ENCODE measurements at regions not wholly inside any gene's neighbourhood (a gene's known extent, or its start where the extent isn't known, plus 50 kb on each side); places are given as distances from the start of the nearest gene placed in this dataset.

DNA sequence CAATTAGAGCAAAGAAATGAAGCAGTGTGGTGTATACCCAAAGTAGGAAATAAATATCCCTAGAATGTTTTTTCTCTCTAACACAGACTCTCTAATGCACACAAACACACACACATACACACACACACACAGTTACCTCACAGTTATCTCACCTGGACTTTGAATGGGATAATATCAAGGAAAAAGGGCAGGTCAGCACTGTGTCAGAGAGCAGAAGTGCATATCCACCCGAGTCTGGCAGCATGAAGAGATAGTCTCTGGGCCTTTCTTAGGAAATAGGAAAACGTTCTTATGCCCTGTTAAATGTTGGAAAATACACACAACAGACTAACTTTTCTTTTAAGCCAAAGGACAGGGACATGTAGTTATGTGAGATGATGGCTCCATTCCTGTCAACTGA lies 162.0 kb downstream of the COL6A3 start:
- H3K4me3 ChIP-seq (ENCODE audit: low read depth, low read length) = no peak overlapping the region
- TF ChIP-seq, protein P1, sequence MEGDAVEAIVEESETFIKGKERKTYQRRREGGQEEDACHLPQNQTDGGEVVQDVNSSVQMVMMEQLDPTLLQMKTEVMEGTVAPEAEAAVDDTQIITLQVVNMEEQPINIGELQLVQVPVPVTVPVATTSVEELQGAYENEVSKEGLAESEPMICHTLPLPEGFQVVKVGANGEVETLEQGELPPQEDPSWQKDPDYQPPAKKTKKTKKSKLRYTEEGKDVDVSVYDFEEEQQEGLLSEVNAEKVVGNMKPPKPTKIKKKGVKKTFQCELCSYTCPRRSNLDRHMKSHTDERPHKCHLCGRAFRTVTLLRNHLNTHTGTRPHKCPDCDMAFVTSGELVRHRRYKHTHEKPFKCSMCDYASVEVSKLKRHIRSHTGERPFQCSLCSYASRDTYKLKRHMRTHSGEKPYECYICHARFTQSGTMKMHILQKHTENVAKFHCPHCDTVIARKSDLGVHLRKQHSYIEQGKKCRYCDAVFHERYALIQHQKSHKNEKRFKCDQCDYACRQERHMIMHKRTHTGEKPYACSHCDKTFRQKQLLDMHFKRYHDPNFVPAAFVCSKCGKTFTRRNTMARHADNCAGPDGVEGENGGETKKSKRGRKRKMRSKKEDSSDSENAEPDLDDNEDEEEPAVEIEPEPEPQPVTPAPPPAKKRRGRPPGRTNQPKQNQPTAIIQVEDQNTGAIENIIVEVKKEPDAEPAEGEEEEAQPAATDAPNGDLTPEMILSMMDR (IDR thresholded peaks at IDR 0.05; ENCODE audit: low read depth, low read length, missing control alignments) = no peak
- no peak for DNase-seq (ENCODE audit: low read depth)

DNA sequence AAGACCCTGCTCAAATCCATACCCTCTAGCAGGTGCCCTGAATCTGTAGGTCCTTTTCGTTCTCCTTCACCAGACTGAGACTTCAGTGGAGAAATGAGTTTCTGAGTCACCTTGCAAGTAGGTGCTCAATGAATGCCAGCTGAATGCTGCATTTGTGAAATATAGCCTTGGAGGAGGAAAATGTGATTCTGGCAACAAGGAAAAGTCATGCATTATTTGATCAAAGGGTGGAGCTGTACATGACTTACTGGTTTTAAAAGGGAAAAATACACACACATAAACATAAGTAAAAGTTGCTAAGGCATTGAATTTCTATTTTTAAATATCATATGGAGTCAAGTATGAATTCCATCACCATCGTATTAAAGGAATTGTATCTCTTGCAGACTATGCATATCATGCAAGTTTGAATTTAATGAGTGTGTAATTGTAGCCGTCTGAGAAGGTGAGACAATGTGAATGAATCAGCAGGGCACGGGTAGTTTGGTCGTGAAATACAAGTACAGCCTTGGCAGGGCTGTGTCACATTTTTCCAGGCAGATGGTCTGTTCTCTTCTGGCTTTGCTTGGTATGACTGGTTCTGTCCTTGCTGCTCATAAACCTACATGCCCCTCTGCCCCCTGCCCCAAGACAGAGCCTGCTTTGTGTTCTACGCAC lies 160.8 kb downstream of the COL6A3 start:
- TF ChIP-seq, protein P1 (IDR thresholded peaks at IDR 0.05; ENCODE audit: low read depth, low read length, missing control alignments) = no peak

DNA sequence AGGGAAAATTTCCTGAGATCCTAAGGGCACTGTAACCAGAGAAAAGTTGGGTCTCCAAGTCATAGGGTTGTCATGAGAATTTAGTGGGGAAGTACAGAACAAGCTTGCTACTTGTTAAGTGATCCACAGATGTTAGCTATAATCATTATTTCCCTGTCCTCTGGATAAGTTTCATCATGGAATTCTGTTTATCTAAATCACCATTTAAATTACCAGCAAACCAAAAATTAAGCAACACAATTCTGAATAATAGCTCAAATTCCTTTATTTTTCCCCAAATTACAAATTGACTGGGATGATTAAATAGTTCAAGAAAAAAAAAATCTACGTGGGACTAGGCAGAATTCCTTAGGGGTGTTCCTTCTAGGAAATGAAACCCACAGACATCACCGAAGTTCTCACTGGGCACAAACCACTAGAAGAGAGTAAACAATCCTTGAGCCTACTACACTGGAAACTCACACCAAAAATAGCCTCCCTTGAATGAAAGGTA lies 159.5 kb downstream of the COL6A3 start:
- H3K4me3 ChIP-seq (ENCODE audit: low read depth, low read length) = no peak overlapping the region
- no peak for DNase-seq (ENCODE audit: low read depth)
- TF ChIP-seq, protein P1 (IDR thresholded peaks at IDR 0.05; ENCODE audit: low read depth, low read length, missing control alignments) = no peak

More for the DNA sequence above, 160.8 kb downstream of the COL6A3 start:
- H3K4me3 ChIP-seq (ENCODE audit: low read depth, low read length) = no peak overlapping the region
- DNase-seq (ENCODE audit: low read depth) = no peak

DNA sequence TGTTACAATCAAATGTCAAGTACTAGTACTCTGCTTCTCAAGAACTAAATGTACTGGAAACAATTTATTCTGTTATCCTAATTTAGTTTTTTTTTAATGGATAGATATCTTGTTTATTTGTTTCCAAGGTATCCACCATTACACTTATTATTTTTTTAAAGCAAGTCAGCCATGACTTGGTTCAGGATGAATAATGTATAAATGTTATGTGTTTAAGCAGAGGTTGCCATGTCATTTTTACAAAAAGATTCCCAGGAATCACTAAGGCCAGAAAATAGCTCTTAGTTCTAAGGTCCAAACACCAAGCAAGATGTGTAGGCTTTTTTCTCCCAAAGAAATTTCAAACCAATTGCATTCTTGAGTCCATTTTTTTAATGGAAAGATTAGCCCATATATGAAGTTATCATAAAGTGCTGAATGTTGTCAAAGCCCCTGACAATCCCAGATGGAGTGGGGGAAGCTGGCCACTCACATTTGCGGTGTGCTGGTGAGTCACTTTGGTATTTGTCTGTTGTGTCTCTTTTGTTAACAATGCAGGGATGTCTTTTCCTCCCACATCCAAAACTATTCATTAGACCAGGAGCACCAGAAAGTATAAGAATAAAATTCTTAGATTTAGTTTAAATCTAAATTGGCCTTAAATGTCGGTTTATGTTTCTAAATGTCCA lies 158.9 kb downstream of the COL6A3 start:
- no peak for DNase-seq (ENCODE audit: low read depth)
- H3K4me3 ChIP-seq (ENCODE audit: low read depth, low read length) = no peak overlapping the region
- TF ChIP-seq, protein P1 (IDR thresholded peaks at IDR 0.05; ENCODE audit: low read depth, low read length, missing control alignments) = no peak

DNA sequence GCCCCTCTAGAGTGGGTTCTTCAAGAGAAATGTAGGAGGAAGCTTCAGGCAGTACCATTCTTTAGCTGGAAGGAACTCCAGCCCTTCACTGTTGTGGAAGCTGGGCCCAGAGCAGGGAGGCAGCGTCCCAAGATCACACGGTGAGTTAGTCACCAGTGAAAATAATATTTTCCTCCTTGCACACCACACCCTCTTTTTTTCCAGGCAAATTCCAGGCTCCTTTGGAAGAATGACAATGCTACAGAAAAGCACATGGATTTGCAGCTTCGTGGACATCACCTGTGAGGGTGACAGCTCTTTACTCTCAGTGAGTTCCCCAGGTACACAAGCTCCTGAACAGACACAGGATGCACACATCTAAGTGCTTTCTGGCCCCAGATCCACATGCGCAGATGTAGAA lies 157.1 kb downstream of the COL6A3 start:
- DNase-seq (ENCODE audit: low read depth) = no peak
- TF ChIP-seq, protein P1 (IDR thresholded peaks at IDR 0.05; ENCODE audit: low read depth, low read length, missing control alignments) = no peak
- H3K4me3 ChIP-seq (ENCODE audit: low read depth, low read length) = no peak overlapping the region

DNA sequence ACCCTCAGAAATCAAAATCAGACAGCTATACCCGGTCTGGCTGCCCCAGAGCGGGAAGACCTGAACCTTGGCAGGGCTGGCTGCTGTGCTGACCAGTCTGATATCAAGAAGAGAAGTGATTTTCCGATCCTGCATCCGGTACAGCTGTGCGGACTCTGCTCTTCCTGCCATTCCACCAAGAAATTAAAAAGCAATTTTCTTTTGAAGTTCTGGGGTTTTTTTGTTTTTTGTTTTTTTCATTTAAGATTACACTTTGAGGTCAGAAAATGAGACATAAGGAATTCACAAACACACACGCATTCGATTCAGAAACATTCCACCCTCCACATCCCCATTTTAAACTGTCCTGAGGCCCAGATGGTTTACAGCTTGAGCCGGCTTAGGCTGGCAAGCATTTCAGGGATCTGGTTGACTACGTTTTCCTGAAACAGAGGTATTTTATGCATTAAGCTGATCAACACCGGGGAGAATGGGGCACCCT lies 156.5 kb downstream of the COL6A3 start:
- TF ChIP-seq, protein P1 (IDR thresholded peaks at IDR 0.05; ENCODE audit: low read depth, low read length, missing control alignments) = no peak
- no peak overlapping the region for H3K4me3 ChIP-seq (ENCODE audit: low read depth, low read length)
- DNase-seq (ENCODE audit: low read depth) = no peak
